ENCODE measurements at regions not wholly inside any gene's neighbourhood (a gene's known extent, or its start where the extent isn't known, plus 50 kb on each side); places are given as distances from the start of the nearest gene placed in this dataset.

DNA sequence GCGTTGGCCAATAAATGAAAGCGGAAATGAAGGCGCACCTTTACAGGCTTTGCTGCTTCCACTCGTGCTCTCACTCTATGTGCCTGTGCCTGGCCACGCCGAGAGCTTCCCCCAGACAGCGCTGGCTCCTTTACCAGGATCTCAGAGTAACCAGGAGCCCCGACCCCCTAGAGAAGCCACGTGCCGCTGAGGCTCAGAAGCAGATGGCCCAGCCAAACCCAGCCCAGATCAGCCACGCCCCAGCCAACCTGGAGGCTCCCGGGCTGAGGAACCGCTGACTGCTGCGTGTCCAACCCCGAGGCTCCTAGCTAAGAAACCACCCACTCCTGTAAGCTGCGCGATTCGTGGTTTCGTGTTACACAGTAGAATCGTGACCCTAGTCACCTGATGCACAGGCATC lies 199.3 kb downstream of the NCK2 start:
- Histone ChIP-seq H3K27ac (ENCODE audit: low read length in 2 of 2) (no peak overlapping the region), H3K4me1 (ENCODE audit: control insufficient read depth in 2 of 2, insufficient read depth in 2 of 2, low read length in 2 of 2) (no peaks in the 10 kb centered on the region), H4K20me1 (ENCODE audit: control insufficient read depth, insufficient read depth, low read length, poor library complexity, severe bottlenecking) (no peaks in the 10 kb centered on the region), H3K9ac (ENCODE audit: low read length) (no peak overlapping the region), H3K79me2 (ENCODE audit: control insufficient read depth, insufficient read depth, low read length) (no peaks in the 10 kb centered on the region), H3K27me3 (replicated peaks in 1 of 4; ENCODE audit: control extremely low read depth in 1 of 4, control insufficient read depth in 3 of 4, insufficient read depth in 4 of 4, low read length in 3 of 4) (peaks cover 0 to 2% (median 0%) of the 10 kb centered on the region in 4 experiments), H2AFZ (ENCODE audit: insufficient read depth, low read depth, low read length, poor library complexity, severe bottlenecking) (no peak overlapping the region), H3K9me3 (ENCODE audit: control extremely low read depth in 1 of 3, control insufficient read depth in 2 of 3, insufficient read depth in 1 of 3, low read length in 2 of 3) (peaks cover 0 to 15% (median 0%) of the 10 kb centered on the region in 3 donors), H3K36me3 (replicated peaks in 1 of 2; ENCODE audit: control extremely low read depth in 1 of 2, control insufficient read depth in 1 of 2, extremely low read depth in 1 of 2, insufficient read depth in 2 of 2, low read length in 1 of 2) (no peaks in the 10 kb centered on the region), H3K4me3 (ENCODE audit: control extremely low read depth in 1 of 5, extremely low read depth in 1 of 5, insufficient read depth in 1 of 5, low read depth in 2 of 5, low read length in 4 of 5) (no peak overlapping the region), H3K4me2 (replicated peaks; ENCODE audit: low read depth, low read length, poor library complexity, severe bottlenecking) (no peak overlapping the region)
- POLR2A ChIA-PET = no interaction called here
- DNase-seq (no peak), ATAC-seq (ENCODE audit: low read depth) (no peak)
- H3K27ac Mint-ChIP-seq = no peak overlapping the region
- no peak overlapping the region for H3K4me3 Mint-ChIP-seq
- H3K9me3 Mint-ChIP-seq (ENCODE audit: insufficient read depth) = peaks cover 5% of the 10 kb centered on the region
- 94% methylated on average over 20 of the region's 20 CpGs for WGBS (ENCODE audit: insufficient coverage)
- intact Hi-C loops (cut with micrococcal nuclease) = no loop called here
- H3K4me1 Mint-ChIP-seq = no peaks in the 10 kb centered on the region
- peaks cover 5% of the 10 kb centered on the region for H3K27me3 Mint-ChIP-seq
- CTCF ChIA-PET = no interaction called here
- no peak for TF ChIP-seq EZH2 (IDR thresholded peaks at IDR 0.05; ENCODE audit: borderline replicate concordance, insufficient read depth, low read depth, low read length, poor library complexity, severe bottlenecking)
